ENCODE measurements at regions not wholly inside any gene's neighbourhood (a gene's known extent, or its start where the extent isn't known, plus 50 kb on each side); places are given as distances from the start of the nearest gene placed in this dataset.
"Not testable (repeated sequence)": the region's sequence is repeated elsewhere in the genome, so short reads cannot be mapped to it uniquely, and the experiment has no call there.

DNA sequence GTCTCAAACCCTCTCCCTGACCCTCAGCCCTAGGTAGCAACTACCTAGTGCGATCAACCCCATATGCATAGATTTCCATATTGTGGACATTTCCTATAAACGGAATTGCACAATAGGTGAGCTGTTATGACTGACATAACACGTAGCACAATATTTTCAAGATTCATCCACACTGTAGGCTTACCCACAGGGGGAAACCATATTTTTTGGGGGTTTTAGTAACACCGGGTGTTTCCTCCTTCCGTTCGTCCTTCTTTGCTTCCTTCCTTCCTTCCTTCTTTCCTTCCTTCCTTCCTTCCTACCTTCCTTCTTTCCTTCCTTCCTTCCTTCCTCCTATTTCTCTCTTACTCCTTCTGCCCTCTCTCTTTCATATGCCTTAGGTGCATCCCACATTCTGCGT is 524.2 kb downstream of the CWH43 start:
- H3K27ac Mint-ChIP-seq (ENCODE audit: low read depth, unreplicated experiment); H3K27me3 Mint-ChIP-seq (ENCODE audit: insufficient read depth, unreplicated experiment); POLR2A ChIA-PET; intact Hi-C loops (cut with micrococcal nuclease); H3K36me3 Mint-ChIP-seq (ENCODE audit: insufficient read depth, unreplicated experiment); CTCF ChIA-PET; H3K4me1 Mint-ChIP-seq (ENCODE audit: insufficient read depth, unreplicated experiment); BruUV-seq (replicated peaks); H3K4me3 Mint-ChIP-seq (ENCODE audit: unreplicated experiment): not testable (repeated sequence)
- H3K9me3 Mint-ChIP-seq (ENCODE audit: unreplicated experiment): peaks cover 50% of the 10 kb centered on the region
- peak; percentile 1 for DNase-seq (ENCODE audit: unreplicated experiment)

GRCh38 chr4:49511353-49511752 is 525.3 kb downstream of the CWH43 start:
- peak; percentile 2 for DNase-seq (ENCODE audit: unreplicated experiment)
- BruUV-seq (replicated peaks): not testable (repeated sequence)

GRCh38 chr4:49511881-49512491 is 525.9 kb downstream of the CWH43 start:
- H3K36me3 Mint-ChIP-seq (ENCODE audit: insufficient read depth, unreplicated experiment); H3K27ac Mint-ChIP-seq (ENCODE audit: low read depth, unreplicated experiment); CTCF ChIA-PET; H3K27me3 Mint-ChIP-seq (ENCODE audit: insufficient read depth, unreplicated experiment); H3K4me3 Mint-ChIP-seq (ENCODE audit: unreplicated experiment); intact Hi-C loops (cut with micrococcal nuclease); BruUV-seq (replicated peaks); POLR2A ChIA-PET; H3K4me1 Mint-ChIP-seq (ENCODE audit: insufficient read depth, unreplicated experiment): not testable (repeated sequence)
- peaks cover 61% of the 10 kb centered on the region for H3K9me3 Mint-ChIP-seq (ENCODE audit: unreplicated experiment)
- peak; percentile 3 for DNase-seq (ENCODE audit: unreplicated experiment)

More at GRCh38 chr4:49511353-49511752, 525.3 kb downstream of the CWH43 start:
- H3K4me3 Mint-ChIP-seq (ENCODE audit: unreplicated experiment); H3K36me3 Mint-ChIP-seq (ENCODE audit: insufficient read depth, unreplicated experiment); H3K4me1 Mint-ChIP-seq (ENCODE audit: insufficient read depth, unreplicated experiment); H3K27ac Mint-ChIP-seq (ENCODE audit: low read depth, unreplicated experiment); intact Hi-C loops (cut with micrococcal nuclease); CTCF ChIA-PET; POLR2A ChIA-PET; H3K27me3 Mint-ChIP-seq (ENCODE audit: insufficient read depth, unreplicated experiment): not testable (repeated sequence)
- H3K9me3 Mint-ChIP-seq (ENCODE audit: unreplicated experiment): peaks cover 61% of the 10 kb centered on the region

GRCh38 chr4:49512641-49513545 is 526.8 kb downstream of the CWH43 start:
- CTCF ChIA-PET; BruUV-seq (replicated peaks); H3K4me1 Mint-ChIP-seq (ENCODE audit: insufficient read depth, unreplicated experiment); H3K27ac Mint-ChIP-seq (ENCODE audit: low read depth, unreplicated experiment); H3K4me3 Mint-ChIP-seq (ENCODE audit: unreplicated experiment); H3K27me3 Mint-ChIP-seq (ENCODE audit: insufficient read depth, unreplicated experiment); H3K36me3 Mint-ChIP-seq (ENCODE audit: insufficient read depth, unreplicated experiment); POLR2A ChIA-PET; intact Hi-C loops (cut with micrococcal nuclease): not testable (repeated sequence)
- DNase-seq (ENCODE audit: unreplicated experiment): peak; percentile 3
- peaks cover 61% of the 10 kb centered on the region for H3K9me3 Mint-ChIP-seq (ENCODE audit: unreplicated experiment)

GRCh38 chr4:49513546-49514115 is 527.6 kb downstream of the CWH43 start:
- intact Hi-C loops (cut with micrococcal nuclease); H3K36me3 Mint-ChIP-seq (ENCODE audit: insufficient read depth, unreplicated experiment); H3K27me3 Mint-ChIP-seq (ENCODE audit: insufficient read depth, unreplicated experiment); H3K4me3 Mint-ChIP-seq (ENCODE audit: unreplicated experiment); BruUV-seq (replicated peaks); POLR2A ChIA-PET; DNase-seq (ENCODE audit: unreplicated experiment); CTCF ChIA-PET; H3K27ac Mint-ChIP-seq (ENCODE audit: low read depth, unreplicated experiment); H3K4me1 Mint-ChIP-seq (ENCODE audit: insufficient read depth, unreplicated experiment): not testable (repeated sequence)
- peaks cover 61% of the 10 kb centered on the region for H3K9me3 Mint-ChIP-seq (ENCODE audit: unreplicated experiment)

DNA sequence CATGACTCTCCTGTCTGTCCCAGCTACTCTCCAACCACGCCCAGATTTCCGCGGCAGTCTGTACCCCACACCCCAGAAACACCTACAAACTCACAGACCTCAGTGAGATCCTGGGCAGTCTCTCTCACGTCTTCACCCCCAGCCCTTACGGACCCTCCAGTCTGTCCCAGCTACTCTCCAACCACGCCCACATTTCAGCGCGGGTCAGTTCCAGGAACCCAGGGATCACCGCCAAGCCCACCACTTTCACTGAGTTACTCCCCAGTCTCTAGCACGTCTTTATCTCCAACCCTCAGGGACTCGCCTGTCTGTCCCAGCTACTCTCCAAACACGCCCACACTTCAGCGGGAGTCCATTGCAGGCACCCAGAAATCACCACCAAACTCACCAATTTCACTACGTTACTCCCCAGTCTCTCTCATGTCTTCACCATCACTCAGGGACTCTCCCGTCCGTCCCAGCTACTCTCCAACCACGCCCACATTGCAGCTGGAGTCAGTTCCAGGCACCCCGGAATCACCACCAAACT is 528.2 kb downstream of the CWH43 start:
- intact Hi-C loops (cut with micrococcal nuclease); H3K36me3 Mint-ChIP-seq (ENCODE audit: insufficient read depth, unreplicated experiment); POLR2A ChIA-PET; H3K27me3 Mint-ChIP-seq (ENCODE audit: insufficient read depth, unreplicated experiment); CTCF ChIA-PET; H3K4me3 Mint-ChIP-seq (ENCODE audit: unreplicated experiment); H3K4me1 Mint-ChIP-seq (ENCODE audit: insufficient read depth, unreplicated experiment); BruUV-seq (replicated peaks); H3K27ac Mint-ChIP-seq (ENCODE audit: low read depth, unreplicated experiment): not testable (repeated sequence)
- peaks cover 61% of the 10 kb centered on the region for H3K9me3 Mint-ChIP-seq (ENCODE audit: unreplicated experiment)
- peak; percentile 1 for DNase-seq (ENCODE audit: unreplicated experiment)

- intact Hi-C loops (cut with micrococcal nuclease); H3K27me3 Mint-ChIP-seq (ENCODE audit: insufficient read depth, unreplicated experiment); H3K27ac Mint-ChIP-seq (ENCODE audit: low read depth, unreplicated experiment); BruUV-seq (replicated peaks); H3K36me3 Mint-ChIP-seq (ENCODE audit: insufficient read depth, unreplicated experiment); H3K4me1 Mint-ChIP-seq (ENCODE audit: insufficient read depth, unreplicated experiment); CTCF ChIA-PET; POLR2A ChIA-PET; H3K4me3 Mint-ChIP-seq (ENCODE audit: unreplicated experiment); DNase-seq (ENCODE audit: unreplicated experiment): not testable (repeated sequence)
- H3K9me3 Mint-ChIP-seq (ENCODE audit: unreplicated experiment): peaks cover 61% of the 10 kb centered on the region
These were observed 528.8 kb downstream of the CWH43 start for GRCh38 chr4:49514841-49515240.

- intact Hi-C loops (cut with micrococcal nuclease); H3K27me3 Mint-ChIP-seq (ENCODE audit: insufficient read depth, unreplicated experiment): not testable (repeated sequence)
These were observed 529.2 kb downstream of the CWH43 start for GRCh38 chr4:49515241-49515640.

DNA sequence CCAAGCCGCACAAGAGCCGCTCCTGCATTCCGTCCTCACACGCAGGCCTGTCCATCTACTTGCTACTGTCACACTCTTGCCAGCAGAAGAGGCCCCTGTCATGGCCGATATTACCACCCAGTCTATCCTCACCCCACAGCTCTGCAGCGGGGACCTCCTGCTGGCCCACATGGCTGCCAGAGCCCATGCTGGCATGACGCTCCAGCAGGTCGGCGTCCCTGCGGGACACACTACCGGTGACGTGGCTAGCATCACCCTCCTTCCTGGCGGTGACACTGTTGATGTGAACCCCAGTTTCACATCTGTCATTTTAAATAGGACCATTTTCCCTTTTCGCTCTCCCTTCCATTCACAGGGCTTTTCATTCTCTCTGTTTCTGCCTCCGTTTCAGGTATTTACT is 530.0 kb downstream of the CWH43 start:
- H3K27ac Mint-ChIP-seq (ENCODE audit: low read depth, unreplicated experiment); DNase-seq (ENCODE audit: unreplicated experiment); H3K36me3 Mint-ChIP-seq (ENCODE audit: insufficient read depth, unreplicated experiment); CTCF ChIA-PET; POLR2A ChIA-PET; BruUV-seq (replicated peaks); H3K4me1 Mint-ChIP-seq (ENCODE audit: insufficient read depth, unreplicated experiment); intact Hi-C loops (cut with micrococcal nuclease); H3K27me3 Mint-ChIP-seq (ENCODE audit: insufficient read depth, unreplicated experiment); H3K4me3 Mint-ChIP-seq (ENCODE audit: unreplicated experiment): not testable (repeated sequence)
- peaks cover 50% of the 10 kb centered on the region for H3K9me3 Mint-ChIP-seq (ENCODE audit: unreplicated experiment)

More at GRCh38 chr4:49515241-49515640, 529.2 kb downstream of the CWH43 start:
- H3K36me3 Mint-ChIP-seq (ENCODE audit: insufficient read depth, unreplicated experiment); H3K27ac Mint-ChIP-seq (ENCODE audit: low read depth, unreplicated experiment); H3K4me3 Mint-ChIP-seq (ENCODE audit: unreplicated experiment); DNase-seq (ENCODE audit: unreplicated experiment); H3K4me1 Mint-ChIP-seq (ENCODE audit: insufficient read depth, unreplicated experiment); CTCF ChIA-PET; POLR2A ChIA-PET; BruUV-seq (replicated peaks): not testable (repeated sequence)
- H3K9me3 Mint-ChIP-seq (ENCODE audit: unreplicated experiment): peaks cover 58% of the 10 kb centered on the region

Data from MCF 10A (cell line).